ENCODE measurements at regions not wholly inside any gene's neighbourhood (a gene's known extent, or its start where the extent isn't known, plus 50 kb on each side); places are given as distances from the start of the nearest gene placed in this dataset.

GRCh38 chr2:746697-747096 lies 69.5 kb upstream of the TMEM18 start:
- no peak overlapping the region for H3K27ac ChIP-seq
- no peak for TF ChIP-seq CTCF (conservative IDR thresholded peaks at IDR 0.05)

- no peak overlapping the region for H3K27ac ChIP-seq
- TF ChIP-seq CTCF (conservative IDR thresholded peaks at IDR 0.05), result no peak
These were observed 66.9 kb upstream of the TMEM18 start for GRCh38 chr2:744088-744487.

- no peak for TF ChIP-seq CTCF (conservative IDR thresholded peaks at IDR 0.05)
- H3K27ac ChIP-seq, result no peak overlapping the region
These were observed 65.0 kb upstream of the TMEM18 start for GRCh38 chr2:742221-742620.

- peak overlapping the region; percentile 69 for H3K27ac ChIP-seq
- no peak for TF ChIP-seq CTCF (conservative IDR thresholded peaks at IDR 0.05)
These were observed 63.9 kb upstream of the TMEM18 start for GRCh38 chr2:741195-741496.

- H3K27ac ChIP-seq, result peak overlapping the region; percentile 69
These were observed 63.4 kb upstream of the TMEM18 start for GRCh38 chr2:740322-741194.

GRCh38 chr2:739864-740321 lies 62.7 kb upstream of the TMEM18 start:
- peak overlapping the region; percentile 69 for H3K27ac ChIP-seq

- no peak overlapping the region for H3K27ac ChIP-seq
- no peak for TF ChIP-seq CTCF (conservative IDR thresholded peaks at IDR 0.05)
These were observed 59.7 kb upstream of the TMEM18 start for GRCh38 chr2:736939-737338.

- TF ChIP-seq CTCF (conservative IDR thresholded peaks at IDR 0.05), result no peak
- no peak overlapping the region for H3K27ac ChIP-seq
These were observed 58.5 kb upstream of the TMEM18 start for GRCh38 chr2:735670-736218.

Measured in VCaP (cell line).